Subcutaneous abdominal adipose tissue (tissue), 5 donors: ENCODE measurements at regions not wholly inside any gene's neighbourhood (a gene's known extent, or its start where the extent isn't known, plus 50 kb on each side); places are given as distances from the start of the nearest gene placed in this dataset.
"Not testable (repeated sequence)": the region's sequence is repeated elsewhere in the genome, so short reads cannot be mapped to it uniquely, and the experiment has no call there.

Experiments used
- H3K27ac ChIP-seq: one replicate; pipeline ENCODE4 v1.7.0; 2013; ENCODE audit warnings: low read depth, mild to moderate bottlenecking, inconsistent platforms, low read length, moderate library complexity
- H3K27me3 ChIP-seq, 5 donors: one replicate each; pipeline ENCODE4 v1.7.0; 2013; ENCODE audit warnings: low read length in 5 of 5, inconsistent platforms in 1 of 5; ENCODE audit not compliant: control insufficient read depth in 5 of 5, insufficient read depth in 4 of 5
- H3K36me3 ChIP-seq, 5 donors: one replicate each; pipeline ENCODE4 v1.7.0; 2013; ENCODE audit warnings: low read length in 5 of 5; ENCODE audit not compliant: control insufficient read depth in 5 of 5, insufficient read depth in 5 of 5
- H3K4me1 ChIP-seq, 5 donors: one replicate each; pipeline ENCODE4 v1.7.0; 2013; ENCODE audit warnings: low read length in 5 of 5, mild to moderate bottlenecking in 3 of 5, moderate library complexity in 1 of 5; ENCODE audit not compliant: control insufficient read depth in 5 of 5, insufficient read depth in 5 of 5
- H3K4me3 ChIP-seq, 5 donors: one replicate each; pipeline ENCODE4 v1.7.0; 2013; ENCODE audit warnings: low read length in 5 of 5, low read depth in 1 of 5
- H3K9ac ChIP-seq, 5 donors: one replicate each; pipeline ENCODE4 v1.7.0; 2013; ENCODE audit warnings: low read length in 5 of 5, mild to moderate bottlenecking in 4 of 5, moderate library complexity in 3 of 5
- H3K9me3 ChIP-seq, 5 donors: one replicate each; pipeline ENCODE4 v1.7.0; 2013; ENCODE audit warnings: low read length in 5 of 5; ENCODE audit not compliant: control insufficient read depth in 5 of 5
- donor health status: healthy.
- donor health status: healthy.
- donor health status: healthy.
- donor health status: healthy.
- donor health status: healthy.

GRCh38 chr17:20935740-20936139, 107.1 kb downstream of the USP22 start:
- Histone ChIP-seq H3K4me1 (peaks cover 0 to 21% (median 4%) of the 10 kb centered on the region in 5 donors), H3K27me3 (no peaks in the 10 kb centered on the region), H3K9me3 (no peaks in the 10 kb centered on the region), H3K36me3 (no peaks in the 10 kb centered on the region), H3K9ac (no peak overlapping the region), H3K27ac (peak overlapping the region; percentile 2), H3K4me3 (no peak overlapping the region)

GRCh38 chr17:20938244-20938643, 104.6 kb downstream of the USP22 start:
- H3K27ac ChIP-seq: no peak overlapping the region
- no peaks in the 10 kb centered on the region for H3K9me3 ChIP-seq
- no peaks in the 10 kb centered on the region for H3K36me3 ChIP-seq
- no peak overlapping the region for H3K9ac ChIP-seq
- no peaks in the 10 kb centered on the region for H3K27me3 ChIP-seq
- H3K4me3 ChIP-seq: no peak overlapping the region
- peaks cover 0 to 21% (median 4%) of the 10 kb centered on the region in 5 donors for H3K4me1 ChIP-seq

GRCh38 chr17:20938988-20939615, 103.7 kb downstream of the USP22 start:
- Histone ChIP-seq H3K4me1 (peaks cover 0 to 21% (median 4%) of the 10 kb centered on the region in 5 donors), H3K4me3 (no peak overlapping the region), H3K9ac (no peak overlapping the region), H3K27ac (no peak overlapping the region), H3K27me3 (no peaks in the 10 kb centered on the region), H3K36me3 (no peaks in the 10 kb centered on the region), H3K9me3 (no peaks in the 10 kb centered on the region)

GRCh38 chr17:20941872-20942271, 100.9 kb downstream of the USP22 start:
- Histone ChIP-seq H3K4me1 (peaks cover 0 to 3% (median under 1%) of the 10 kb centered on the region in 5 donors), H3K36me3 (no peaks in the 10 kb centered on the region), H3K4me3 (no peak overlapping the region), H3K27ac (no peak overlapping the region), H3K27me3 (no peaks in the 10 kb centered on the region), H3K9ac (no peak overlapping the region), H3K9me3 (no peaks in the 10 kb centered on the region)

GRCh38 chr17:20944014-20944865, 98.6 kb downstream of the USP22 start:
- no peaks in the 10 kb centered on the region for H3K4me1 ChIP-seq
- H3K27me3 ChIP-seq: no peaks in the 10 kb centered on the region
- H3K27ac ChIP-seq: no peak overlapping the region
- no peak overlapping the region for H3K9ac ChIP-seq
- no peak overlapping the region for H3K4me3 ChIP-seq
- H3K36me3 ChIP-seq: no peaks in the 10 kb centered on the region
- no peaks in the 10 kb centered on the region for H3K9me3 ChIP-seq

- H3K4me3 ChIP-seq, H3K27ac ChIP-seq, H3K36me3 ChIP-seq, H3K9ac ChIP-seq, H3K27me3 ChIP-seq, H3K4me1 ChIP-seq, H3K9me3 ChIP-seq: not testable (repeated sequence)
These were observed 95.1 kb downstream of the USP22 start for GRCh38 chr17:20947708-20948107.

GRCh38 chr17:20948984-20949777, 93.6 kb downstream of the USP22 start:
- H3K27ac ChIP-seq: no peak overlapping the region
- no peaks in the 10 kb centered on the region for H3K36me3 ChIP-seq
- no peaks in the 10 kb centered on the region for H3K4me1 ChIP-seq
- peaks cover 0 to 6% (median 3%) of the 10 kb centered on the region in 5 donors for H3K27me3 ChIP-seq
- H3K9me3 ChIP-seq: no peaks in the 10 kb centered on the region
- no peak overlapping the region for H3K4me3 ChIP-seq
- no peak overlapping the region for H3K9ac ChIP-seq
